Stimulated activated effector memory CD8-positive, alpha-beta T cell treated with anti-CD3 and anti-CD28 coated beads, Interleukin-12 subunit alpha, Interleukin-12 subunit beta, amount 100 ng/mL, for 72 hours (primary cell): ENCODE measurements at regions not wholly inside any gene's neighbourhood (a gene's known extent, or its start where the extent isn't known, plus 50 kb on each side); places are given as distances from the start of the nearest gene placed in this dataset.
"Not testable (repeated sequence)": the region's sequence is repeated elsewhere in the genome, so short reads cannot be mapped to it uniquely, and the experiment has no call there.

Experiments used
- ATAC-seq: fragments of 150-1000 bp; cut with Tn5 transposase; 2 replicates; pipeline ENCODE4 v1.10.0; 2021
- DNase-seq, 2 donors: peaks; one replicate each; pipeline ENCODE4 v3.0.0; 2021 to 2022; ENCODE audit warnings: low spot score in 2 of 2
- H3K27ac Mint-ChIP-seq: one replicate; pipeline ENCODE4 v1.8.0; 2022; ENCODE audit warnings: mild to moderate bottlenecking, mixed read lengths
- H3K36me3 Mint-ChIP-seq: one replicate; pipeline ENCODE4 v1.8.0; 2022; ENCODE audit warnings: mild to moderate bottlenecking, mixed read lengths
- H3K4me1 Mint-ChIP-seq: one replicate; pipeline ENCODE4 v1.8.0; 2022; ENCODE audit warnings: mixed read lengths
- H3K4me3 Mint-ChIP-seq: one replicate; pipeline ENCODE4 v1.8.0; 2022; ENCODE audit warnings: mild to moderate bottlenecking, mixed read lengths
- H3K9me3 Mint-ChIP-seq: one replicate; pipeline ENCODE4 v1.8.0; 2022; ENCODE audit warnings: mixed read lengths

- ATAC-seq (no peak), DNase-seq (no peak)
- H3K27ac Mint-ChIP-seq, result no peak overlapping the region
- no peak overlapping the region for H3K4me3 Mint-ChIP-seq
- H3K36me3 Mint-ChIP-seq, result no peaks in the 10 kb centered on the region
- H3K9me3 Mint-ChIP-seq, result peaks cover 33% of the 10 kb centered on the region
- H3K4me1 Mint-ChIP-seq, result no peaks in the 10 kb centered on the region
Observed at GRCh38 chr16:60013076-60013475, 1279.0 kb upstream of the GOT2 start.

- Mint-ChIP-seq H3K9me3 (peaks cover 13% of the 10 kb centered on the region), H3K4me1 (no peaks in the 10 kb centered on the region), H3K36me3 (no peaks in the 10 kb centered on the region), H3K4me3 (no peak overlapping the region), H3K27ac (no peak overlapping the region)
- ATAC-seq (no peak), DNase-seq (no peak)
Observed at GRCh38 chr16:60001523-60001922, 1267.4 kb upstream of the GOT2 start.

- Mint-ChIP-seq H3K4me3 (no peak overlapping the region), H3K9me3 (peaks cover 21% of the 10 kb centered on the region)
Observed at GRCh38 chr16:59997706-59998105, 1263.6 kb upstream of the GOT2 start.

GRCh38 chr16:59993101-59993500 is 1259.0 kb upstream of the GOT2 start:
- ATAC-seq, result no peak
- Mint-ChIP-seq H3K4me1 (no peaks in the 10 kb centered on the region), H3K9me3 (peaks cover 41% of the 10 kb centered on the region), H3K4me3 (no peak overlapping the region), H3K36me3 (no peaks in the 10 kb centered on the region), H3K27ac (no peak overlapping the region)
- DNase-seq, result no peak

More at GRCh38 chr16:59997706-59998105, 1263.6 kb upstream of the GOT2 start:
- Mint-ChIP-seq H3K27ac (no peak overlapping the region), H3K4me1 (no peaks in the 10 kb centered on the region), H3K36me3 (no peaks in the 10 kb centered on the region)
- ATAC-seq (no peak), DNase-seq (no peak)

GRCh38 chr16:59991171-59991570 is 1257.1 kb upstream of the GOT2 start:
- Mint-ChIP-seq H3K9me3 (peaks cover 42% of the 10 kb centered on the region), H3K36me3 (no peaks in the 10 kb centered on the region), H3K27ac (no peak overlapping the region), H3K4me3 (no peak overlapping the region), H3K4me1 (no peaks in the 10 kb centered on the region)
- ATAC-seq (no peak), DNase-seq (no peak)

- Mint-ChIP-seq H3K9me3 (peaks cover 37% of the 10 kb centered on the region), H3K4me3 (no peak overlapping the region), H3K36me3 (no peaks in the 10 kb centered on the region), H3K27ac (no peak overlapping the region), H3K4me1 (no peaks in the 10 kb centered on the region)
- ATAC-seq (no peak), DNase-seq (no peak)
Observed at GRCh38 chr16:59988591-59988990, 1254.5 kb upstream of the GOT2 start.

GRCh38 chr16:59975953-59976352 is 1241.8 kb upstream of the GOT2 start:
- peaks cover 14% of the 10 kb centered on the region for H3K9me3 Mint-ChIP-seq
- H3K4me3 Mint-ChIP-seq, result no peak overlapping the region
- H3K27ac Mint-ChIP-seq, result no peak overlapping the region
- ATAC-seq (no peak), DNase-seq (no peak)
- H3K36me3 Mint-ChIP-seq, result no peaks in the 10 kb centered on the region
- H3K4me1 Mint-ChIP-seq, result no peaks in the 10 kb centered on the region

GRCh38 chr16:59973966-59974365 is 1239.8 kb upstream of the GOT2 start:
- DNase-seq (no peak), ATAC-seq (no peak)
- Mint-ChIP-seq H3K27ac (no peak overlapping the region), H3K9me3 (peaks cover 18% of the 10 kb centered on the region), H3K36me3 (no peaks in the 10 kb centered on the region), H3K4me3 (no peak overlapping the region), H3K4me1 (no peaks in the 10 kb centered on the region)

GRCh38 chr16:59971264-59971663 is 1237.1 kb upstream of the GOT2 start:
- no peak overlapping the region for H3K4me3 Mint-ChIP-seq
- H3K4me1 Mint-ChIP-seq, result no peaks in the 10 kb centered on the region
- DNase-seq (no peak), ATAC-seq (no peak)
- no peak overlapping the region for H3K27ac Mint-ChIP-seq
- H3K36me3 Mint-ChIP-seq, result no peaks in the 10 kb centered on the region
- peaks cover 22% of the 10 kb centered on the region for H3K9me3 Mint-ChIP-seq

- H3K36me3 Mint-ChIP-seq, result no peaks in the 10 kb centered on the region
- no peak overlapping the region for H3K27ac Mint-ChIP-seq
- ATAC-seq (no peak), DNase-seq (no peak)
- no peak overlapping the region for H3K4me3 Mint-ChIP-seq
- peaks cover 13% of the 10 kb centered on the region for H3K9me3 Mint-ChIP-seq
- no peaks in the 10 kb centered on the region for H3K4me1 Mint-ChIP-seq
Observed at GRCh38 chr16:59964232-59964924, 1230.3 kb upstream of the GOT2 start.

- ATAC-seq (no peak), DNase-seq (no peak)
- Mint-ChIP-seq H3K27ac (no peak overlapping the region), H3K4me1 (no peaks in the 10 kb centered on the region), H3K9me3 (peaks cover 9% of the 10 kb centered on the region), H3K4me3 (no peak overlapping the region), H3K36me3 (no peaks in the 10 kb centered on the region)
Observed at GRCh38 chr16:59959311-59959710, 1225.2 kb upstream of the GOT2 start.

GRCh38 chr16:59950431-59950830 is 1216.3 kb upstream of the GOT2 start:
- Mint-ChIP-seq H3K4me1 (no peaks in the 10 kb centered on the region), H3K36me3 (no peaks in the 10 kb centered on the region), H3K9me3 (peaks cover 9% of the 10 kb centered on the region), H3K27ac (no peak overlapping the region), H3K4me3 (no peak overlapping the region)
- DNase-seq (no peak), ATAC-seq (no peak)

- not testable (repeated sequence) for H3K27ac Mint-ChIP-seq, DNase-seq, ATAC-seq, H3K9me3 Mint-ChIP-seq, H3K4me1 Mint-ChIP-seq, H3K4me3 Mint-ChIP-seq, H3K36me3 Mint-ChIP-seq
Observed at GRCh38 chr16:59944041-59944440, 1209.9 kb upstream of the GOT2 start.

- DNase-seq (no peak), ATAC-seq (no peak)
- H3K4me1 Mint-ChIP-seq, result no peaks in the 10 kb centered on the region
- H3K36me3 Mint-ChIP-seq, result no peaks in the 10 kb centered on the region
- peaks cover 18% of the 10 kb centered on the region for H3K9me3 Mint-ChIP-seq
- no peak overlapping the region for H3K4me3 Mint-ChIP-seq
- H3K27ac Mint-ChIP-seq, result no peak overlapping the region
Observed at GRCh38 chr16:59941594-59941993, 1207.5 kb upstream of the GOT2 start.

- Mint-ChIP-seq H3K4me1 (no peaks in the 10 kb centered on the region), H3K27ac (no peak overlapping the region), H3K4me3 (no peak overlapping the region), H3K9me3 (peaks cover 26% of the 10 kb centered on the region), H3K36me3 (no peaks in the 10 kb centered on the region)
- no peak for DNase-seq
- no peak for ATAC-seq
Observed at GRCh38 chr16:59920054-59920453, 1185.9 kb upstream of the GOT2 start.

GRCh38 chr16:59913666-59914065 is 1179.5 kb upstream of the GOT2 start:
- peaks cover 18% of the 10 kb centered on the region for H3K9me3 Mint-ChIP-seq
- no peak overlapping the region for H3K4me3 Mint-ChIP-seq
- no peaks in the 10 kb centered on the region for H3K36me3 Mint-ChIP-seq
- ATAC-seq, result no peak
- DNase-seq, result no peak
- H3K4me1 Mint-ChIP-seq, result no peaks in the 10 kb centered on the region
- H3K27ac Mint-ChIP-seq, result no peak overlapping the region

- Mint-ChIP-seq H3K4me1 (no peaks in the 10 kb centered on the region), H3K27ac (no peak overlapping the region), H3K36me3 (no peaks in the 10 kb centered on the region), H3K9me3 (peaks cover 18% of the 10 kb centered on the region), H3K4me3 (no peak overlapping the region)
- DNase-seq, result no peak
- no peak for ATAC-seq
Observed at GRCh38 chr16:59909262-59909661, 1175.1 kb upstream of the GOT2 start.
